Activated CD8-positive, alpha-beta T cell treated with anti-CD3 and anti-CD28 coated beads, Interleukin-2, amount 10 ng/mL, durations not matched to agents 7 days and 5 days (primary cell): ENCODE measurements at regions not wholly inside any gene's neighbourhood (a gene's known extent, or its start where the extent isn't known, plus 50 kb on each side); places are given as distances from the start of the nearest gene placed in this dataset.

ENCODE experiments used
- ATAC-seq: fragments of 150-1000 bp; cut with Tn5 transposase; one replicate; pipeline ENCODE4 v1.10.0; 2021; ENCODE audit warnings: moderate library complexity
- CTCF ChIA-PET: fragments of 350-600 bp; sonication (Branson Sonifier 250); formaldehyde crosslinking; loops from one replicate; lab custom pipeline; 2021; ENCODE audit warnings: antibody characterized with exemption; lab: Charles Lee
- POLR2A ChIA-PET: fragments of 350-600 bp; sonication (Branson Sonifier 250); formaldehyde crosslinking; loops from one replicate; lab custom pipeline; 2021; ENCODE audit warnings: antibody characterized with exemption; lab: Charles Lee
- DNase-seq: peaks from one replicate; pipeline ENCODE4 v3.0.0-alpha.2; 2020
- H3K27ac Mint-ChIP-seq: one replicate; pipeline ENCODE4 v1.8.0; 2021; ENCODE audit warnings: mild to moderate bottlenecking, mixed read lengths
- H3K27me3 Mint-ChIP-seq: one replicate; pipeline ENCODE4 v1.8.0; 2021; ENCODE audit warnings: low read depth, mixed read lengths
- H3K36me3 Mint-ChIP-seq: one replicate; pipeline ENCODE4 v1.8.0; 2021; ENCODE audit warnings: low read depth, mixed read lengths
- H3K4me1 Mint-ChIP-seq: one replicate; pipeline ENCODE4 v1.8.0; 2021; ENCODE audit warnings: low read depth, mixed read lengths
- H3K4me3 Mint-ChIP-seq: one replicate; pipeline ENCODE4 v1.8.0; 2021; ENCODE audit warnings: mild to moderate bottlenecking, mixed read lengths
- H3K9me3 Mint-ChIP-seq: one replicate; pipeline ENCODE4 v1.8.0; 2022; ENCODE audit warnings: mixed read lengths; ENCODE audit not compliant: insufficient read depth

DNA sequence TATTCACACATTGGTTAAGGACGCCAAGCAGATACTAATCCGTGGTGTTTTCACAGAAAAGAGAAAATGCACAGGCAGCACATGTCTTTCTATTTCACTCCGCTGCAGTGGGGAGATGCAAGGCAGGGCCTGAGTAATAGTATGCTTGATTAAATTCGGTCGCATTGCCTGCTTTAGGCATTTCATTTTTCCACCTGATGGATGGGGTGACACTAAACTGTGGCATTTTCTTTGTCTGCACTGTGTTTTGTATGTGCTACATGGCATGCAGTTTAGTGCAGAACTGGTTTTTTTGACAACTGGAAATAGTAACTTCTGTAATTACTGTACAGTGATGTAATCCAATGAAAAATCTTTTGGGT is 94.9 kb downstream of the SLC17A6 start:
- CTCF ChIA-PET, result no interaction called here
- H3K9me3 Mint-ChIP-seq, result no peaks in the 10 kb centered on the region
- no peak overlapping the region for H3K4me3 Mint-ChIP-seq
- no peak for ATAC-seq
- no peak overlapping the region for H3K27ac Mint-ChIP-seq
- POLR2A ChIA-PET, result no interaction called here
- no peak for DNase-seq
- no peaks in the 10 kb centered on the region for H3K36me3 Mint-ChIP-seq
- H3K4me1 Mint-ChIP-seq, result peaks cover 6% of the 10 kb centered on the region
- H3K27me3 Mint-ChIP-seq, result peaks cover 17% of the 10 kb centered on the region

DNA sequence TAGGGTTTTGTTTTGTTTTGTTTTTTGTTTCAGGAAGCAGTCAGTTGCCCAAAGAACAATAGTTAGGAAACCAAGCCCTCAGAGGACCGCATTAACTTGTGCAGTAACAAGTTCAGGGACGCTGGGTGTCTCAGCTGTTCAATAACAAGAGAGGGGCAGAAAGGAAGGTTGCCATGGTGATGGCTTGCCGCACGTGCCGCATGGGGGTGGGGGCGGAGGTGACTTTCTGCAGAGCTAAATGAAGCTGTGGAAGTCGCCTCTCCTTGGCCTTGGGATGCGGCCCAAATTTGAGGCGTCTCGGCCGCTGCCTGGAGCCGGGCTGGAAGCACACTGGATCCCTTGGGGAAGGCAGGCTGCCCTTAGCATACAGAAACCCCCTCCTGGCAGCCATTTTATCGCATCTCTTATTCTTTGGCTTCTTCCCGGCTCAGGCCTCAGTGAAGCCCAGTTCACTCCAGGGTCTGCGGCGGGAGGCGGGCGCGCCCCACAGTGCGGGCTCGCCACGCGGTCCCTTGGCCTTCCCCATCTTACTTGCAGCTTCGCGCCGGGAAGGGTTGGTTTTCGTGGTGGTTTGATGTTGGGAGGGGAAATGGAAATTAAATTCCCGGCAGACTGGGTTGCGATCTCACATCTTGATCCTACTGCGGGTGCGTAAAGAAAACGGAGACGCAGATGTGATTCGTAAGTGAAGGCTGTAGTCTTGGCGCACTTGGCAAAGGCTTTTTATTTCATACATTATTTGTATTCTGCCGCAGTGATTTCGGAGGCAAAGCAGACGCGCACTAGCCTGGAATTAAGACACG is 94.3 kb downstream of the SLC17A6 start:
- ATAC-seq, result no peak
- POLR2A ChIA-PET, result no interaction called here
- Mint-ChIP-seq H3K27ac (no peak overlapping the region), H3K27me3 (peaks cover 17% of the 10 kb centered on the region), H3K36me3 (no peaks in the 10 kb centered on the region), H3K4me3 (no peak overlapping the region), H3K9me3 (no peaks in the 10 kb centered on the region), H3K4me1 (peaks cover 6% of the 10 kb centered on the region)
- no peak for DNase-seq
- CTCF ChIA-PET, result no interaction called here

DNA sequence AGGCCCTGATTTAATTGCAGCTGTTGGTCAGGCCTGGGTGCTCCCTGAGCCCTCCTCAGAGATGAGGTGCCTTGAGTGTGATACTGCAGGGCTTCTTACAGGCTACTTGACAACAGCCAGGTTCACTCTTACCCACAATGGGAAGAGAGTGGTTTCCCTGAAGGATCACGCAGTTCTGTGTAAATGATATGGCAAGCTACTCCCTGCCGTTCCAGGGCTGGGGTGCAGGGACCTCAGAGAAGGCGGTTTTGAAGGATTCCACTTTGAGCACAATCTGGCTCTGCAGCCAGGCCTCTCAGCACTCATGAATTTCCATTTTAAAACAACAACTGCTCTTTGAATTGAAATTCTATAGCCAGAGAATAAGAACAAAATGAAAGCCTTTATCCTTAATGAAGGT is 92.9 kb downstream of the SLC17A6 start:
- Mint-ChIP-seq H3K27me3 (peaks cover 17% of the 10 kb centered on the region), H3K9me3 (no peaks in the 10 kb centered on the region), H3K27ac (no peak overlapping the region), H3K36me3 (no peaks in the 10 kb centered on the region), H3K4me1 (peaks cover 6% of the 10 kb centered on the region), H3K4me3 (no peak overlapping the region)
- ChIA-PET CTCF (no interaction called here), POLR2A (no interaction called here)
- no peak for ATAC-seq
- no peak for DNase-seq

DNA sequence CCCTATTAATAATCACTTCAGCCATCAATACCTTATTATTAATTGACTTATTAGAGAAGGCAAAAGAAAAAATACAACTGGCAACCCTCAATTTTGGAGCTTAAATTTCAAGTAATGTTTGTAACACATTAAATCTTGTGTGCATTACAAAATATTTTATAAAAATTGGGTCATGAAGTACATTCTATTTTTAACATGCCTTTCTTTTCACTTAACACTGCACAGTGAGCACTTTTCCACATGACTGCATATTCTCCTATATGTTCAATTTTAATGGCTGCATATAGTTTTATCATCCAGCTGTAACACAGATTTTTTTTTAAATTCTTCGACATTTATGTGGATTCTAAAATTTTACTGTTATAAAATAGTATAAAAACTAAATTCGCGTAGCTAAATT is 92.5 kb downstream of the SLC17A6 start:
- peaks cover 6% of the 10 kb centered on the region for H3K4me1 Mint-ChIP-seq
- no peak overlapping the region for H3K27ac Mint-ChIP-seq
- H3K4me3 Mint-ChIP-seq, result no peak overlapping the region
- no peak for ATAC-seq
- POLR2A ChIA-PET, result no interaction called here
- CTCF ChIA-PET, result no interaction called here
- H3K36me3 Mint-ChIP-seq, result no peaks in the 10 kb centered on the region
- H3K9me3 Mint-ChIP-seq, result no peaks in the 10 kb centered on the region
- H3K27me3 Mint-ChIP-seq, result peaks cover 17% of the 10 kb centered on the region
- no peak for DNase-seq

DNA sequence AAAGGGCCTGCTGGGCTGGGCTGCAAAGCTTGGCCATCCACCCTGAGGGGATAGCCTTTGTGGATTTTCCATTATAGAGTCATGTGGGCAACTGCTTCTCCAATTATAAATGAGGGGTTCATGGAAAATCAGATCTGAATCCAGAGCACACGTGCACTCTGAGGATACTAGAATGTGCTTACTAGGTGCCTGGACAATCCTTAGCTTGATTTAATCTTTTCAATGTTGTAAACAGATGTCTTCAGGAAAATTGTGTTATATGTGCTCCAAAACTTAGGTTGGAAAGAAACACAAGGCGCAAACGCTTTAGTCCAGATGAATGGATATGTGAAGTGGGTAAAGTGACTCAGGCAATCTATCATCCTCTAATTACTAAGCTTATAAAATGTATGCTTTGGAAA is 92.0 kb downstream of the SLC17A6 start:
- H3K4me1 Mint-ChIP-seq, result peaks cover 6% of the 10 kb centered on the region
- CTCF ChIA-PET, result no interaction called here
- POLR2A ChIA-PET, result no interaction called here

More for the DNA sequence above, 92.0 kb downstream of the SLC17A6 start:
- Mint-ChIP-seq H3K4me3 (no peak overlapping the region), H3K27me3 (peaks cover 17% of the 10 kb centered on the region), H3K9me3 (no peaks in the 10 kb centered on the region), H3K27ac (no peak overlapping the region), H3K36me3 (no peaks in the 10 kb centered on the region)
- DNase-seq, result no peak
- no peak for ATAC-seq
